AG04449 (cell line): ENCODE measurements at regions not wholly inside any gene's neighbourhood (a gene's known extent, or its start where the extent isn't known, plus 50 kb on each side); places are given as distances from the start of the nearest gene placed in this dataset.

Source experiments
- CTCF ChIA-PET: fragments of 350-600 bp; formaldehyde crosslinking; extraction: SDS; loops from one replicate; lab custom pipeline; 2021; ENCODE audit warnings: antibody characterized with exemption; lab: Yijun Ruan, JAX
- POLR2A ChIA-PET: fragments of 400-600, 350-600 bp; formaldehyde crosslinking; extraction: SDS; loops from one replicate; lab custom pipeline; 2020; ENCODE audit warnings: antibody characterized with exemption, inconsistent platforms; lab: Yijun Ruan, JAX
- DNase-seq: peaks from one replicate; pipeline ENCODE4 v3.0.0-alpha.2; 2010; ENCODE audit warnings: low read depth, low spot score
- H3K4me3 ChIP-seq: 2 replicates; pipeline ENCODE4 v1.5.1; 2011; ENCODE audit warnings: low read depth, mild to moderate bottlenecking, control low read depth, low read length
- TF ChIP-seq, protein P1 (sequence below): IDR thresholded peaks from one replicate; pipeline ENCODE4 v1.5.1; 2011; ENCODE audit warnings: mild to moderate bottlenecking, moderate library complexity, low read length, control low read depth, inconsistent platforms; ENCODE audit not compliant: insufficient read depth; ENCODE audit errors: missing control alignments

DNA sequence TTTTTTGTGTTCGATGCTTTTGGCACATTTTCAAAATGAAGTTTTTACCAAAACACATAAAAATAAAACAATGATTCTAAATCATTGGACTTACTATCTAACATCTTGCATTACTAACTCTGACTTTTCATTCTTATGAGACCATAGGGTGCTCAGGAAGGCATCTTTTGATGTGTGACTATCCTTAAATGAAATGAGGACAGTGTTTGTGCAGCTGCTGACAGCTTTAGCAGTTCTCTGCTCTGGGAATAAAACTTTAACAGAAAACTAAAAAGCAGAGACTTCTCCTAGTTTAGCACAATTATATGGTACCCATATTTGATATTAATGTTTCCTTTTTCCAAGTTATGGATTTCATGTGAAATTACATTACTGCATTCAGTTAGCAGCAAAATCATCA lies 471.6 kb downstream of the ARL4A start:
- no peak overlapping the region for H3K4me3 ChIP-seq
- ChIA-PET CTCF (no interaction called here), POLR2A (no interaction called here)
- TF ChIP-seq, protein P1, sequence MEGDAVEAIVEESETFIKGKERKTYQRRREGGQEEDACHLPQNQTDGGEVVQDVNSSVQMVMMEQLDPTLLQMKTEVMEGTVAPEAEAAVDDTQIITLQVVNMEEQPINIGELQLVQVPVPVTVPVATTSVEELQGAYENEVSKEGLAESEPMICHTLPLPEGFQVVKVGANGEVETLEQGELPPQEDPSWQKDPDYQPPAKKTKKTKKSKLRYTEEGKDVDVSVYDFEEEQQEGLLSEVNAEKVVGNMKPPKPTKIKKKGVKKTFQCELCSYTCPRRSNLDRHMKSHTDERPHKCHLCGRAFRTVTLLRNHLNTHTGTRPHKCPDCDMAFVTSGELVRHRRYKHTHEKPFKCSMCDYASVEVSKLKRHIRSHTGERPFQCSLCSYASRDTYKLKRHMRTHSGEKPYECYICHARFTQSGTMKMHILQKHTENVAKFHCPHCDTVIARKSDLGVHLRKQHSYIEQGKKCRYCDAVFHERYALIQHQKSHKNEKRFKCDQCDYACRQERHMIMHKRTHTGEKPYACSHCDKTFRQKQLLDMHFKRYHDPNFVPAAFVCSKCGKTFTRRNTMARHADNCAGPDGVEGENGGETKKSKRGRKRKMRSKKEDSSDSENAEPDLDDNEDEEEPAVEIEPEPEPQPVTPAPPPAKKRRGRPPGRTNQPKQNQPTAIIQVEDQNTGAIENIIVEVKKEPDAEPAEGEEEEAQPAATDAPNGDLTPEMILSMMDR, result no peak
- DNase-seq, result no peak

DNA sequence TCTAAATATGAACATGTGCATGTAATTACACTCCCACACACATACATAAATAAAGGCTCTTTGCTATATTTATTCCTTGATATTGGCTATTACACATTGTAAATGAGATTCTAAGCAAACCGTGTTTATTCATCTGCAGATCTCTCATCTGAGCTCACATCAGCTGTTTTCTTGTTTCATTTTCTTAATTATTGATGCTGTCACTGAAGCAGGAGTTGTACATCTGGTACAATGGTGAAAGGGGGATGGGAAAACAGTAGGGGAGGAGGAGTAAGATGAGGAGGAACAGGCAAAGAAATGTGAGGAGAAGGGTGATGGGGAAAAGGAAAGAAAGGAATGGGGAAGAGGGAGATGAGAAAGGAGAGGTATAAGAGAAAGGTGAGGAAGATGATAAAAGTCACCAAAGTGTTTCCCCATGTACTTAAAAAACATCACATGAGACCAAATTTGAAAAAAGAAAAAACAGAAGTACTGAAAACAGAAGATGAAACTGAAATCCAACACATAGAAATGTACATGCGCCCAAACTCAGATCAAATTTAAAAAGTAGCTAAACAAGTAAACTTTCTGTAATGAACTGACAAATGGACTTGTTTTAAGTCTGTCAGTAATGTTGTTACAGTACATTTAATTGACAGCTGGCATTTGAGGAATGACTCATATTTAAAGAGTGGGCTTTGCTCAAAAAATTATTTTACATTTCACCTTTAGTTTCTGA lies 472.2 kb downstream of the ARL4A start:
- no peak for DNase-seq
- CTCF ChIA-PET, result no interaction called here
- TF ChIP-seq, protein P1, result no peak
- POLR2A ChIA-PET, result no interaction called here
- no peak overlapping the region for H3K4me3 ChIP-seq

DNA sequence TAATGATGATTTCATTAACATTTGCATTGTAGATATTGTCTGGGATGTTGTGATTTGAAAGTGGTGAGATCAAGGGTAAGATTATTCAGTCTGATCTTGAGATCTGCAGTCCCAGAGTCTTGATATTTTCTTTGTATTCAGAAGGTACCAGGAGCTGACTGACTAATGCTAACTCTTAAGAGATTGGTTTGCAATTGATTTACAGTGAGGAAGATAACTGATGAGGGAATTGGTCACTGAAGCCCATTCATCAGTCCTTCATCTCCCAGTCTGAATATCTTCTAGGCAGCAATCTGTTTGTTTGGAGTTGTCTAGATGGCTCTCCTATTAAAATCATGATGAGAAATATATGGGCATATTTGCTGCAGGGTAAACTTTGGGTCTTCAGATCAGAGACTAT lies 473.7 kb downstream of the ARL4A start:
- CTCF ChIA-PET, result no interaction called here
- DNase-seq, result no peak
- TF ChIP-seq, protein P1, result no peak
- POLR2A ChIA-PET, result no interaction called here
- no peak overlapping the region for H3K4me3 ChIP-seq

DNA sequence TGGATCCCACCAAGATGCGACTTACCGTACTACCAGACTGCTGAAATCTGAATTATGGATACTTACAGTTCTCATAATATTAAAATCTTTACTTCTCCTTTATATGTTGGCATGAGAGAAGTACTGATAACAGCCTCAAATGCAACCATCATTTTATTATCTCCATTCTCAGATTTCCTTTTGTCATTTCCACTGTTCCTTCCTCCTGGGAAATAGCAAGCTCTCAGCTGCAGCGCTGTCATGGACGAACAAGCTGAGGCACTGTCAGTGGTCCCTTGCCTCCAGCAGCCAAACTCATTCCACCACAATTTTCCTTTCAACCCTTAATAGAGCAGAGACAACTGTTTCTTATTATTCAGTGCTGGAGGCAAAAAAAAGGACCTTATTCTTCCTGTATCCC lies 478.4 kb downstream of the ARL4A start:
- no peak for DNase-seq
- no peak overlapping the region for H3K4me3 ChIP-seq
- ChIA-PET POLR2A (no interaction called here), CTCF (no interaction called here)
- TF ChIP-seq, protein P1, result no peak

DNA sequence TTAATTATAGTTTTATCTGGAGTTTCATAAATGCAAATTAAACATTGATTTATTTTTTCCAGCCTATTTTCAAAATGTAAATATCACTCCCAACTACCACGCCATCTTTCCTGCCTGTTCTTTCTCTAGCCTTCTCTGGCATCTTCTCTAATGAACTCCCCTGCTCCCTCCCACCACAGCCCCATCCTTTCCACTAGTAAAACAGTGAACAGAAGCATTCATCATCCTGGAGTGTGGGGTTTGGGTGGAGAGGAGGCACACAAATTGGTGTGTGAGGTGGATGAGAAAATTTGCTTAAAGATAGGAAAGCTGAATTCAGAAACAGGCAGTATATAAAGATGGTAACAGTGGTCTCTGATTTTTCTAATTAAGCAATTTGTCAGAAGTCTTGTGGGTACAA lies 479.4 kb downstream of the ARL4A start:
- POLR2A ChIA-PET, result no interaction called here
- no peak overlapping the region for H3K4me3 ChIP-seq
- TF ChIP-seq, protein P1, result no peak
- CTCF ChIA-PET, result no interaction called here
- no peak for DNase-seq

DNA sequence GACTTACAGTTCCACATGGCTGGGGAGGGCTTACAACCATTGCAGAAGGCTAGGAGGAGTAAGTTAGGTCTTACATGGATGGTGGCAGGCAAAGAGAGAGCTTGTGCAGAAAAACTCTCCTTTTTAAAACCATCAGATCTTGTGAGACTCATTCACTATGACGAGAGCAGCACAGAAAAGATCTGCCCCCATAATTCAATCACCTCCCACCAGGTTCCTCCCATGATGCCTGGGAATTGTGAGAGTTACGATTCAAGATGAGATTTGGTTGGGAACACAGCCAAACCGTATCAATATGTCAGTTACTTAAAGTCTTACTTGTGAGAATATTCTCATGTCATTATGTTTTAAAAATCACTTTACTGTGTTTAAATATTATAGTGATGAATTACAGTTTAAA lies 481.9 kb downstream of the ARL4A start:
- CTCF ChIA-PET, result no interaction called here
- no peak overlapping the region for H3K4me3 ChIP-seq
- TF ChIP-seq, protein P1, result no peak
- POLR2A ChIA-PET, result no interaction called here
- no peak for DNase-seq
